Mesenchymal stem cell (in vitro differentiated cells and primary cell): ENCODE measurements at regions not wholly inside any gene's neighbourhood (a gene's known extent, or its start where the extent isn't known, plus 50 kb on each side); places are given as distances from the start of the nearest gene placed in this dataset.

Experiments used
- DNase-seq: peaks from one replicate; pipeline ENCODE4 v3.0.0-alpha.2; 2013
- H2AFZ ChIP-seq: one replicate; pipeline ENCODE4 v1.6.1; 2013; ENCODE audit warnings: low read depth, mild to moderate bottlenecking, control low read depth, inconsistent platforms, low read length, moderate library complexity
- H2AK5ac ChIP-seq: 2 replicates; pipeline ENCODE4 v1.6.1; 2013; ENCODE audit warnings: low read length, moderate library complexity, mild to moderate bottlenecking, inconsistent platforms; ENCODE audit not compliant: severe bottlenecking
- H2BK120ac ChIP-seq: one replicate; pipeline ENCODE4 v1.6.1; 2013; ENCODE audit warnings: low read depth, mild to moderate bottlenecking, inconsistent platforms, low read length, moderate library complexity
- H2BK12ac ChIP-seq, 2 experiments: one replicate each; pipeline ENCODE4 v1.6.1; 2013; ENCODE audit warnings: inconsistent platforms in 2 of 2, low read length in 2 of 2, mild to moderate bottlenecking in 2 of 2, moderate library complexity in 2 of 2, control low read depth in 1 of 2
- H2BK15ac ChIP-seq: one replicate; pipeline ENCODE4 v1.6.1; 2013; ENCODE audit warnings: mild to moderate bottlenecking, low read depth, inconsistent platforms; ENCODE audit not compliant: poor library complexity, severe bottlenecking
- H2BK5ac ChIP-seq: 2 replicates; pipeline ENCODE4 v1.6.1; 2013; ENCODE audit warnings: low read depth, mild to moderate bottlenecking, low read length, control low read depth, inconsistent platforms; ENCODE audit not compliant: poor library complexity, severe bottlenecking
- H3K14ac ChIP-seq, 2 experiments: one replicate each; pipeline ENCODE4 v1.6.1; 2013; ENCODE audit warnings: inconsistent platforms in 2 of 2, low read length in 2 of 2, control low read depth in 1 of 2, mild to moderate bottlenecking in 1 of 2, moderate library complexity in 1 of 2
- H3K18ac ChIP-seq, 2 experiments: one replicate each; pipeline ENCODE4 v1.6.1; 2013; ENCODE audit warnings: inconsistent platforms in 2 of 2, low read length in 2 of 2, control low read depth in 1 of 2, low read depth in 1 of 2, mild to moderate bottlenecking in 1 of 2
- H3K23ac ChIP-seq, 2 experiments: one replicate each; pipeline ENCODE4 v1.6.1; 2013; ENCODE audit warnings: inconsistent platforms in 2 of 2, low read length in 2 of 2, mild to moderate bottlenecking in 2 of 2, moderate library complexity in 2 of 2, control low read depth in 1 of 2
- H3K27ac ChIP-seq: 2 replicates; pipeline ENCODE4 v1.5.1; 2013; ENCODE audit warnings: mild to moderate bottlenecking, moderate library complexity, low read length, control low read depth, inconsistent platforms; ENCODE audit not compliant: poor library complexity, severe bottlenecking
- H3K27me3 ChIP-seq, 2 experiments: 2 replicates each; pipeline versions ENCODE4 v1.6.1 to v1.7.0; 2013; ENCODE audit warnings: low read length in 2 of 2, mild to moderate bottlenecking in 2 of 2, moderate library complexity in 2 of 2, control low read depth in 1 of 2, inconsistent platforms in 1 of 2; ENCODE audit not compliant: control insufficient read depth in 1 of 2, insufficient read depth in 1 of 2
- H3K36me3 ChIP-seq, 2 experiments: 2 replicates each; pipeline versions ENCODE4 v1.6.1 to v1.7.0; 2013; ENCODE audit warnings: low read length in 2 of 2, control low read depth in 1 of 2, inconsistent platforms in 1 of 2, low read depth in 1 of 2, mild to moderate bottlenecking in 1 of 2; ENCODE audit not compliant: insufficient read depth in 2 of 2, control insufficient read depth in 1 of 2
- H3K4ac ChIP-seq, 2 experiments: one replicate each; pipeline ENCODE4 v1.6.1; 2013; ENCODE audit warnings: inconsistent platforms in 2 of 2, low read length in 2 of 2, mild to moderate bottlenecking in 2 of 2, moderate library complexity in 2 of 2, control low read depth in 1 of 2, low read depth in 1 of 2
- H3K4me1 ChIP-seq: 2 replicates; pipeline ENCODE4 v1.6.1; 2013; ENCODE audit warnings: low read depth, low read length, control low read depth; ENCODE audit not compliant: control insufficient read depth, insufficient read depth
- H3K4me2 ChIP-seq: 2 replicates; pipeline ENCODE4 v1.6.1; 2013; ENCODE audit warnings: low read length, mild to moderate bottlenecking, inconsistent platforms; ENCODE audit not compliant: poor library complexity, severe bottlenecking
- H3K4me3 ChIP-seq, 2 experiments: 2 replicates each; pipeline versions ENCODE4 v1.5.1 to v1.7.0; 2013; ENCODE audit warnings: low read length in 2 of 2, mild to moderate bottlenecking in 2 of 2, control low read depth in 1 of 2, low read depth in 1 of 2; ENCODE audit not compliant: insufficient read depth in 1 of 2
- H3K79me1 ChIP-seq: replicated peaks from 2 replicates; pipeline ENCODE4 v1.6.1; 2013; ENCODE audit warnings: mild to moderate bottlenecking, control low read depth, low read length, inconsistent platforms; ENCODE audit not compliant: poor library complexity, severe bottlenecking
- H3K9ac ChIP-seq: 2 replicates; pipeline ENCODE4 v1.7.0; 2013; ENCODE audit warnings: mild to moderate bottlenecking, low read length, moderate library complexity
- H3K9me3 ChIP-seq: 2 replicates; pipeline ENCODE4 v1.7.0; 2013; ENCODE audit warnings: mild to moderate bottlenecking, low read length; ENCODE audit not compliant: control insufficient read depth
- H4K8ac ChIP-seq: one replicate; pipeline ENCODE4 v1.6.1; 2013; ENCODE audit warnings: inconsistent platforms, mild to moderate bottlenecking, low read length, moderate library complexity
- H4K91ac ChIP-seq: one replicate; pipeline ENCODE4 v1.6.1; 2013; ENCODE audit warnings: mild to moderate bottlenecking, low read length, inconsistent platforms
- WGBS: methylation state at CpG from one replicate; pipeline ENCODE4 v1.1.7; 2013; ENCODE audit warnings: mixed read lengths; 5-methylcytosine and 5-hydroxymethylcytosine counted together

- H3K9ac ChIP-seq: no peak overlapping the region
- no peak overlapping the region for H3K14ac ChIP-seq
- no peak overlapping the region for H2BK12ac ChIP-seq
- H2BK120ac ChIP-seq: no peak overlapping the region
- H3K27ac ChIP-seq: no peak overlapping the region
- no peaks in the 10 kb centered on the region for H3K27me3 ChIP-seq
- no peak overlapping the region for H4K91ac ChIP-seq
- H3K23ac ChIP-seq: no peak overlapping the region
- no peaks in the 10 kb centered on the region for H3K79me1 ChIP-seq
- no peaks in the 10 kb centered on the region for H3K36me3 ChIP-seq
- no peak overlapping the region for H3K4me3 ChIP-seq
- H3K4me2 ChIP-seq: no peak overlapping the region
- no peaks in the 10 kb centered on the region for H3K4me1 ChIP-seq
- no peak overlapping the region for H3K18ac ChIP-seq
- H2BK5ac ChIP-seq: no peak overlapping the region
- no peak for DNase-seq
- H2BK15ac ChIP-seq: no peak overlapping the region
- no peak overlapping the region for H2AFZ ChIP-seq
- 56% methylated on average over 2 of the region's 4 CpGs for WGBS
- H3K9me3 ChIP-seq: no peaks in the 10 kb centered on the region
- H3K4ac ChIP-seq: no peak overlapping the region
- H2AK5ac ChIP-seq: no peak overlapping the region
- no peak overlapping the region for H4K8ac ChIP-seq
Measured at GRCh38 chr11:97163631-97164191, 773.9 kb downstream of the JRKL start.

GRCh38 chr11:97201743-97202612 is 812.2 kb downstream of the JRKL start:
- no peak overlapping the region for H2BK5ac ChIP-seq
- no peak overlapping the region for H3K4ac ChIP-seq
- H4K91ac ChIP-seq: no peak overlapping the region
- no peak overlapping the region for H2BK15ac ChIP-seq
- H3K4me3 ChIP-seq: no peak overlapping the region
- no peaks in the 10 kb centered on the region for H3K27me3 ChIP-seq
- H3K36me3 ChIP-seq: no peaks in the 10 kb centered on the region
- H2AFZ ChIP-seq: no peak overlapping the region
- H3K23ac ChIP-seq: no peak overlapping the region
- H3K9me3 ChIP-seq: no peaks in the 10 kb centered on the region
- no peak overlapping the region for H4K8ac ChIP-seq
- H3K14ac ChIP-seq: no peak overlapping the region
- H2AK5ac ChIP-seq: no peak overlapping the region
- no peak overlapping the region for H2BK12ac ChIP-seq
- H3K79me1 ChIP-seq: no peaks in the 10 kb centered on the region
- H3K9ac ChIP-seq: no peak overlapping the region
- no peak overlapping the region for H3K4me2 ChIP-seq
- no peak overlapping the region for H2BK120ac ChIP-seq
- H3K27ac ChIP-seq: no peak overlapping the region
- no peaks in the 10 kb centered on the region for H3K4me1 ChIP-seq
- H3K18ac ChIP-seq: no peak overlapping the region
- 58% methylated on average over 3 of the region's 3 CpGs for WGBS
- DNase-seq: no peak

DNA sequence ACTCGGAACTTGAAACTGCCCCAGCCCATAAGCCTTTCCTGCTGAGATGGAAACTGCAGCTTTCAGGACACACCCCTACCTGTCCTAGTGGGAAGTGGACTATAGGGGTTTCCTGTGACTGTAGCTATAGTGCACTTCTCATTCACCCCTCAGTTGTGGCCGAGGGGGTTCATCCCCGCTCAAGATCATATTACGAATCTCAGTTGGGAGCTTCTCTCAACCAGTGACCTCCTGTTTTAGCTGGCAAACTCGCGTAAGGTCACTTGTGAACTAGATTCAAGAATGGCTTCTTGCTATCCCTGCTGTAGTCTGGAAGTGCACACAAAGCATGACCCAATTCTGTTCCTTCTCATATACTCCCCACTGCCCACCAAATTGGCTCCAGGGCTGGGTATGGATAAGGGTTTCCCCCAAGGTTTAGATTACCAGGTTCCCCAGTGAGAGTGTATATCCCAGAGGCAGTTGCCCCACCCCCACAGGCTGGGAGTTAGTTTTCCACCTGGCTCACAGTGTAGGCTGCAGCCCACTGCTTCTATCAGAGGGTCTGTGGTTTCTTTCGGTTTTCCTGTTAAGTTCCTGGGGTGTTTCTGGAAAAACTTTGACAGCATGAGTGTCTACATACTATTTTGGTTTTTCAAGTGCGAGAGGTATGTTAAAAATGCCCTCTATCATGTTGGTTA is 812.9 kb downstream of the JRKL start:
- no peak for DNase-seq
- Histone ChIP-seq H2BK12ac (no peak overlapping the region), H3K27me3 (no peaks in the 10 kb centered on the region), H2BK15ac (no peak overlapping the region), H3K27ac (no peak overlapping the region), H3K9me3 (no peaks in the 10 kb centered on the region), H2BK120ac (no peak overlapping the region), H4K91ac (no peak overlapping the region), H3K36me3 (no peaks in the 10 kb centered on the region), H2AFZ (no peak overlapping the region), H3K79me1 (no peaks in the 10 kb centered on the region), H3K14ac (no peak overlapping the region), H3K4me2 (no peak overlapping the region), H4K8ac (no peak overlapping the region), H3K9ac (no peak overlapping the region), H2BK5ac (no peak overlapping the region), H3K23ac (no peak overlapping the region), H3K4ac (no peak overlapping the region), H3K4me1 (no peaks in the 10 kb centered on the region), H3K4me3 (no peak overlapping the region), H2AK5ac (no peak overlapping the region), H3K18ac (no peak overlapping the region)
- 59% methylated on average over 7 of the region's 8 CpGs for WGBS

- Histone ChIP-seq H3K4me2 (no peak overlapping the region), H2BK12ac (no peak overlapping the region), H2BK15ac (no peak overlapping the region), H3K18ac (no peak overlapping the region), H2BK5ac (no peak overlapping the region), H3K79me1 (no peaks in the 10 kb centered on the region), H2BK120ac (no peak overlapping the region), H4K91ac (no peak overlapping the region), H3K9ac (no peak overlapping the region), H3K27me3 (no peaks in the 10 kb centered on the region), H3K4ac (no peak overlapping the region), H2AFZ (no peak overlapping the region), H3K9me3 (no peaks in the 10 kb centered on the region), H3K23ac (no peak overlapping the region), H3K4me1 (no peaks in the 10 kb centered on the region), H3K36me3 (no peaks in the 10 kb centered on the region), H4K8ac (no peak overlapping the region), H3K27ac (no peak overlapping the region), H2AK5ac (no peak overlapping the region), H3K14ac (no peak overlapping the region), H3K4me3 (no peak overlapping the region)
- WGBS: 87% methylated on average over 1 of the region's 3 CpGs
- no peak for DNase-seq
Measured at GRCh38 chr11:97218011-97218410, 828.2 kb downstream of the JRKL start.
